GM12874 (cell line): ENCODE measurements at regions not wholly inside any gene's neighbourhood (a gene's known extent, or its start where the extent isn't known, plus 50 kb on each side); places are given as distances from the start of the nearest gene placed in this dataset.

Experiments
- TF ChIP-seq, protein P1 (sequence below): IDR thresholded peaks from 2 replicates; pipeline ENCODE4 v1.5.1; 2011; ENCODE audit warnings: low read depth, mild to moderate bottlenecking, control low read depth, low read length, moderate library complexity; ENCODE audit not compliant: insufficient read depth

DNA sequence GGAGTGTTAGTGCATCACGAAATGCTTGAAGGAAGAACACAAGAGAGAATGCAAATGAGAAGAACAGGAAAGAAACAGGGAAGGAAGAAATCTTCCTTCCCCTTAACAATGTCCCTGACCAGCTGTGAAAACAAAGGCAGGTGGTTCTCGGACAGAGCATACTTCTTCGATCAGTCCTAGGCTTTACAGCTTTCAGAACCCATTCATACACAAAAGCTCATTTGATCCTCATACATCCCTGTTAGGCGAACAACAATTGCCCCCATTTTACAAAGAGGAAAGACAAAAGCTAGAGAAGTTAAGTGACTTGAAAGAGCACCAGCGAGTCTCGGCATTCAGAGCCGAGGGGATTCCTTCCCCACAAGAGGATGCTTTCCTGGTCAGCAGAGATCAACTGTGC, 57.2 kb upstream of the LRRC55 start:
- TF ChIP-seq, protein P1, sequence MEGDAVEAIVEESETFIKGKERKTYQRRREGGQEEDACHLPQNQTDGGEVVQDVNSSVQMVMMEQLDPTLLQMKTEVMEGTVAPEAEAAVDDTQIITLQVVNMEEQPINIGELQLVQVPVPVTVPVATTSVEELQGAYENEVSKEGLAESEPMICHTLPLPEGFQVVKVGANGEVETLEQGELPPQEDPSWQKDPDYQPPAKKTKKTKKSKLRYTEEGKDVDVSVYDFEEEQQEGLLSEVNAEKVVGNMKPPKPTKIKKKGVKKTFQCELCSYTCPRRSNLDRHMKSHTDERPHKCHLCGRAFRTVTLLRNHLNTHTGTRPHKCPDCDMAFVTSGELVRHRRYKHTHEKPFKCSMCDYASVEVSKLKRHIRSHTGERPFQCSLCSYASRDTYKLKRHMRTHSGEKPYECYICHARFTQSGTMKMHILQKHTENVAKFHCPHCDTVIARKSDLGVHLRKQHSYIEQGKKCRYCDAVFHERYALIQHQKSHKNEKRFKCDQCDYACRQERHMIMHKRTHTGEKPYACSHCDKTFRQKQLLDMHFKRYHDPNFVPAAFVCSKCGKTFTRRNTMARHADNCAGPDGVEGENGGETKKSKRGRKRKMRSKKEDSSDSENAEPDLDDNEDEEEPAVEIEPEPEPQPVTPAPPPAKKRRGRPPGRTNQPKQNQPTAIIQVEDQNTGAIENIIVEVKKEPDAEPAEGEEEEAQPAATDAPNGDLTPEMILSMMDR = no peak

DNA sequence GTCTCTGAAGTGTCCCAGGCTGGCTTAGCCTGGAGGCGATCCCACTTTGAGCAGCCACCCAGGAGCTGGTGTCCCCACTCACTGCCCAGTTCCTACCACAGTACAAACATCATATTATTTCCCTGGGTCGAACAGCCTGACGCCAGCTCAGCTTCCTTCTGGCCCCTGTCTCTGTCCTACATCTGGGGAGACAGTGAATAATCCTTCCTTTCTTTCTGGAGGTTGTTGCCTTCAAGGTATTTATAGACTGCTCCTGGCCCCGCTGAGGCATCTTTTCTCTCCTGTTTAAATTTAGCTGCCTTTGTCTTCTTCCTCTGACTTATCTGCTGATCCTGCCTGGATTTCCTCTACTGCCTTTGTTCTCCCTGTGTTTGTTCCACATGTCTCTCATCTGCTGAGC, 56.8 kb upstream of the LRRC55 start:
- TF ChIP-seq, protein P1 = no peak

DNA sequence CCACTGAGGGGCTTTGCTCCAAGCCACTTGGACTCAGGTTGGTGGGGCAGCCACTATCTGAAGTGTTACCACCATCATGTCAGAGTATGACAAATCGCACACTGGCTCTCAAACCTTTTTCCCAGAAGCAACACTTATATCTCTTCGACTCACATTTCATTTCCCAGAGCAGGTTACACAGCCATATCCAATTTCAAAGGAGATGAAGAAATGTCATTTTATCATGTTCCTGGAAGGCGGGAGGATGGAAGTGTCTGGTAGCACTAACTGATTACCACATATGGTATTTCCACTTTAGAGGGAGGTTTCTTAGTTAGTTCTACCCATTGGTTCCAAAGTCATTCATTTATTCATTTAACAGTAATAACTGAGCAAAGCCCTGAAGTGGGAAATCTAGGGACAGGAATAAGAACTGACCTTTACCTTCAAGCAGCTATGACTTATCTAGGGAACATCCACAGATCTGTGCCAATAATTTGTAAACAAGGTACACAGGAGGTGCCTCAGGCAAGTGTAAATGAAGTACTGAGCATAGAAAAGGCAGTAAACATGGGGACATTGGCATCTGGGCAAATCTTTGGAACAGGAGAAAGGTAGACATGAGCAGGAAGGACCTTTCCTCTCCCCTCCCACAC, 54.9 kb upstream of the LRRC55 start:
- TF ChIP-seq, protein P1 = no peak

DNA sequence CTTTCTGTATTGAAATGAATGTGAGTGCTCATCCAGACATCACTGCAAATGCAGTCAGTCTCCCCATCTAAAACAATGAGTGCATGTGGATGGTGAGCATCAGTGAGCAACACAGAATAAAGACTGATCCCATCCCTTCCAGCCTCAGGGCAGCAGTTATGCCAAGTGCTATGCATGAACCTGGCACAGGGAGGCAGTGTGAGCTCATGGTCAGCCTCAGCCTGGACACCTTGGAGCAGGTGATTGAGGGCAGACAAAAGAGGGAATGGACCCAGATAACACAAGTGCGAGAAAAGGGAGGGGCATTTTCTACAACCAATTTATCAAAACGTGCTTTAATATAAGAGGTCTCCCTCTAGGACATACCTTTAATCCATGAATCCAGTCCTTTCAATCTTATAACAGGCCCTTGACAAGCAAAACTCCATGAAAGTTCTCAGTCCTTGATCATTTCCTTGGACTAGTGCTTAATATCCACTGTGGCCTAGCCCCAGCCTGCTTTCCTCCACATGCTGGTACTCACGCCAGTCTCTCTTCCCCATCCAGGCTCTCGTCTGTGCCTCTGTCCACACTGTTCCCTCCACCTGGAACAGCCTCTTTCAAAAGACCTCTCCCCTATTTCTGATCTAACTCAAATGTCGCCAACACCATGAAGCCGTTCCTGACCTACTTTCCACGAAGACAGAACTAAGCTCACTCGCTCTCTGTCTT, 50.5 kb upstream of the LRRC55 start:
- TF ChIP-seq, protein P1 = peak; percentile 41; the same call in 1 of the 2 replicates
